K562 (cell line): ENCODE measurements at regions not wholly inside any gene's neighbourhood (a gene's known extent, or its start where the extent isn't known, plus 50 kb on each side); places are given as distances from the start of the nearest gene placed in this dataset.

Experiments
- ADNP ChIP-seq: fragments of 200-800 bp; sonication (Bioruptor generic); IDR thresholded peaks from 2 replicates; pipeline ENCODE4 v1.6.1; 2016; ENCODE audit warnings: missing genetic modification characterization, missing compliant biosample characterization
- EP300 ChIP-seq: IDR thresholded peaks from 2 replicates; pipeline ENCODE4 v1.6.1; 2012; ENCODE audit warnings: low read length, improper control_type of control experiment
- EZH2 ChIP-seq: IDR thresholded peaks from 2 replicates; pipeline ENCODE4 v1.6.1; 2012; ENCODE audit warnings: low read depth, mild to moderate bottlenecking, inconsistent platforms, low read length, borderline replicate concordance
- FOS ChIP-seq: IDR thresholded peaks from 3 replicates; pipeline ENCODE4 v1.6.1; 2011; ENCODE audit not compliant: insufficient read length; ENCODE audit errors: extremely low read depth
- FOXJ2 ChIP-seq: fragments of 200-800 bp; sonication (Bioruptor generic); IDR thresholded peaks from 2 replicates; pipeline ENCODE4 v1.6.1; 2016; ENCODE audit warnings: missing genetic modification characterization, missing compliant biosample characterization
- KDM4B ChIP-seq, 2 experiments: fragments of 450-650 bp in 1 of 2; sonication (generic) in 1 of 2; IDR thresholded peaks; 2 replicates each; pipeline ENCODE4 v1.6.1; 2016 to 2017; ENCODE audit warnings: borderline replicate concordance in 2 of 2, antibody characterized with exemption in 1 of 2, low read depth in 1 of 2, mild to moderate bottlenecking in 1 of 2
- USF2 ChIP-seq: sonication (generic); formaldehyde crosslinking; IDR thresholded peaks from 2 replicates; pipeline ENCODE4 v1.5.0; 2020; ENCODE audit warnings: missing genetic modification reagents
- ZNF398 ChIP-seq: fragments of 250-450 bp; sonication (Bioruptor Pico); IDR thresholded peaks from 2 replicates; pipeline ENCODE4 v1.8.0; 2021; ENCODE audit warnings: moderate library complexity, mild to moderate bottlenecking, inconsistent platforms
- ZNF695 ChIP-seq: fragments of 450-650 bp; formaldehyde crosslinking; IDR thresholded peaks from 2 replicates; pipeline ENCODE4 v1.4.0; 2020; ENCODE audit warnings: mild to moderate bottlenecking, moderate library complexity
- ZNF75A ChIP-seq: fragments of 450-650 bp; formaldehyde crosslinking; IDR thresholded peaks from 2 replicates; pipeline ENCODE4 v1.4.0; 2020; ENCODE audit warnings: mild to moderate bottlenecking
- TF ChIP-seq, protein P1 (sequence below): sonication (generic); formaldehyde crosslinking; IDR thresholded peaks from 2 replicates; pipeline ENCODE4 v1.8.1; 2022; ENCODE audit warnings: missing genetic modification reagents
- TF ChIP-seq, protein P2 (sequence below): conservative IDR thresholded peaks from 2 replicates; pipeline ENCODE4 v1.6.1; 2011; ENCODE audit warnings: low read depth, mild to moderate bottlenecking, low read length; ENCODE audit not compliant: control insufficient read depth

DNA sequence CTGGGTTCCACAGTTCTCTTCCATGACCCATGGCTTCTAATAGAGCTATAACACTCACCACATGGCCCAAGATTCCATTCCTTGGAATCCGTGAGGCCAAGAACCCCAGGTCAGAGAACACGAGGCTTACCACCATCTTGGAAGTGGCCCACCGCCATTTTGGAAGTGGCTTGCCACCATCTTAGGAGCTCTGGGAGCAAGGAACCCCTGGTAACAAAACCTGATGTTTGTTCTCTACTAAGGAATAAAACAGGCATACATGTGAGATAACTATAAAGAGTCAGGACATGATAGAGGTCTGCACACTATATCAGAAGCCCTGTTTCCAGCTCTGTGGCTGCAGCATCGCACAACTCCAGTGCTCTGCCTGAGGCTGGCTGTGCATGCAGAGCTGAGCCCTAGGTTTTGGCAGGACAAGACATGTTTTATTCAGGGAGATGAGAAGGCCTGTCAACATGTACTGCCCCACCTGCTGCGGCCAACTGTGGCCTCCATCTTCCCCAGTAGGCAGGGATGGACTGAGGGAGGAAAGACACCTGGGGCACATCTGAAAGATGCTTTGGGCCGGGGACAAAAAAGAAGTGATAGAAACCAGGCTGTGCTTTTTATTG, 344.9 kb downstream of the DAD1 start:
- no peak for TF ChIP-seq ZNF75A
- TF ChIP-seq EZH2, result no peak
- no peak for TF ChIP-seq KDM4B (IDR thresholded peaks at IDR 0.05; ENCODE audit: borderline replicate concordance in 2 of 2, low read depth in 1 of 2)
- TF ChIP-seq ZNF398 (CRISPR knock-in tag), result no peak
- no peak for TF ChIP-seq ADNP (tag)
- TF ChIP-seq, protein P1, sequence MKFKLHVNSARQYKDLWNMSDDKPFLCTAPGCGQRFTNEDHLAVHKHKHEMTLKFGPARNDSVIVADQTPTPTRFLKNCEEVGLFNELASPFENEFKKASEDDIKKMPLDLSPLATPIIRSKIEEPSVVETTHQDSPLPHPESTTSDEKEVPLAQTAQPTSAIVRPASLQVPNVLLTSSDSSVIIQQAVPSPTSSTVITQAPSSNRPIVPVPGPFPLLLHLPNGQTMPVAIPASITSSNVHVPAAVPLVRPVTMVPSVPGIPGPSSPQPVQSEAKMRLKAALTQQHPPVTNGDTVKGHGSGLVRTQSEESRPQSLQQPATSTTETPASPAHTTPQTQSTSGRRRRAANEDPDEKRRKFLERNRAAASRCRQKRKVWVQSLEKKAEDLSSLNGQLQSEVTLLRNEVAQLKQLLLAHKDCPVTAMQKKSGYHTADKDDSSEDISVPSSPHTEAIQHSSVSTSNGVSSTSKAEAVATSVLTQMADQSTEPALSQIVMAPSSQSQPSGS (CRISPR knock-in tag), result no peak
- no peak for TF ChIP-seq EP300
- no peak for TF ChIP-seq ZNF695
- TF ChIP-seq, protein P2, sequence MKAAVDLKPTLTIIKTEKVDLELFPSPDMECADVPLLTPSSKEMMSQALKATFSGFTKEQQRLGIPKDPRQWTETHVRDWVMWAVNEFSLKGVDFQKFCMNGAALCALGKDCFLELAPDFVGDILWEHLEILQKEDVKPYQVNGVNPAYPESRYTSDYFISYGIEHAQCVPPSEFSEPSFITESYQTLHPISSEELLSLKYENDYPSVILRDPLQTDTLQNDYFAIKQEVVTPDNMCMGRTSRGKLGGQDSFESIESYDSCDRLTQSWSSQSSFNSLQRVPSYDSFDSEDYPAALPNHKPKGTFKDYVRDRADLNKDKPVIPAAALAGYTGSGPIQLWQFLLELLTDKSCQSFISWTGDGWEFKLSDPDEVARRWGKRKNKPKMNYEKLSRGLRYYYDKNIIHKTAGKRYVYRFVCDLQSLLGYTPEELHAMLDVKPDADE, result no peak
- TF ChIP-seq USF2 (CRISPR knock-in tag), result no peak
- no peak for TF ChIP-seq FOS
- no peak for TF ChIP-seq FOXJ2 (tag)
